ENCODE measurements at regions not wholly inside any gene's neighbourhood (a gene's known extent, or its start where the extent isn't known, plus 50 kb on each side); places are given as distances from the start of the nearest gene placed in this dataset.

GRCh38 chr12:13784504-13784903 lies 196.9 kb downstream of the GRIN2B start:
- POLR2A ChIA-PET = no interaction called here
- no peak for DNase-seq (ENCODE audit: extremely low spot score)
- TF ChIP-seq FOXK2 (IDR thresholded peaks at IDR 0.05) (no peak), ZNF384 (IDR thresholded peaks at IDR 0.05) (no peak), CTBP1 (IDR thresholded peaks at IDR 0.05; ENCODE audit: borderline replicate concordance) (no peak), BHLHE40 (IDR thresholded peaks at IDR 0.05; ENCODE audit: borderline replicate concordance) (no peak), ARNT (IDR thresholded peaks at IDR 0.05) (no peak), L3MBTL2 (conservative IDR thresholded peaks at IDR 0.05) (no peak), TARDBP (IDR thresholded peaks at IDR 0.05) (no peak), NFRKB (IDR thresholded peaks at IDR 0.05) (no peak), FOXM1 (IDR thresholded peaks at IDR 0.05; ENCODE audit: borderline replicate concordance) (no peak), LEF1 (IDR thresholded peaks at IDR 0.05; ENCODE audit: borderline replicate concordance) (no peak), SUZ12 (IDR thresholded peaks at IDR 0.05) (no peak), HDGF (IDR thresholded peaks at IDR 0.05; ENCODE audit: borderline replicate concordance) (no peak), FOXA1 (IDR thresholded peaks at IDR 0.05) (no peak), SP1 (IDR thresholded peaks at IDR 0.05) (no peak), ELF4 (IDR thresholded peaks at IDR 0.05) (no peak)
- TF ChIP-seq, protein P1, sequence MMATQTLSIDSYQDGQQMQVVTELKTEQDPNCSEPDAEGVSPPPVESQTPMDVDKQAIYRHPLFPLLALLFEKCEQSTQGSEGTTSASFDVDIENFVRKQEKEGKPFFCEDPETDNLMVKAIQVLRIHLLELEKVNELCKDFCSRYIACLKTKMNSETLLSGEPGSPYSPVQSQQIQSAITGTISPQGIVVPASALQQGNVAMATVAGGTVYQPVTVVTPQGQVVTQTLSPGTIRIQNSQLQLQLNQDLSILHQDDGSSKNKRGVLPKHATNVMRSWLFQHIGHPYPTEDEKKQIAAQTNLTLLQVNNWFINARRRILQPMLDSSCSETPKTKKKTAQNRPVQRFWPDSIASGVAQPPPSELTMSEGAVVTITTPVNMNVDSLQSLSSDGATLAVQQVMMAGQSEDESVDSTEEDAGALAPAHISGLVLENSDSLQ (IDR thresholded peaks at IDR 0.05) = no peak
- CTCF ChIA-PET = no interaction called here

DNA sequence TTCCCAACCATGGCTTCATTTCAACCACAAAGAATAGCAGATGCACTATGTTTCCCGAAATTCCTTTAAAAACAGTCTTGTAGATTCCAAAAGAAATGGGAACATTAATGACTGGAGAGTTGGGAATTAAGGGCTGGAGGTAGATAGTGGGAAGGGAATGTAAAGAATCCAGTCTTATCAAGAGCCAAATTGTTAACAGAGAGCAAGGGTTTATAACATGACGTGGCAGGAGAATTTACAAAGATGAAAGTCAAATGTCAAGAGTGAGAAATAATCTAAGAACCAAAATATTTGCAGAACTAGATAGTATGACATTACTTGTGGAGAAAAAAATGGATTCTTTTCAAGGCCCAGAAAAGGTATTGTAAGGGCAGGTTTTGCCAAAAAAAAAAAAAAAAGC lies 200.9 kb downstream of the GRIN2B start:
- POLR2A ChIA-PET = no interaction called here
- CTCF ChIA-PET = no interaction called here
- no peak for DNase-seq (ENCODE audit: extremely low spot score)
- TF ChIP-seq ZNF384 (IDR thresholded peaks at IDR 0.05) (no peak), FOXA1 (IDR thresholded peaks at IDR 0.05) (no peak), ELF4 (IDR thresholded peaks at IDR 0.05) (no peak), BHLHE40 (IDR thresholded peaks at IDR 0.05; ENCODE audit: borderline replicate concordance) (no peak), LEF1 (IDR thresholded peaks at IDR 0.05; ENCODE audit: borderline replicate concordance) (no peak), SUZ12 (IDR thresholded peaks at IDR 0.05) (no peak), FOXK2 (IDR thresholded peaks at IDR 0.05) (no peak), HDGF (IDR thresholded peaks at IDR 0.05; ENCODE audit: borderline replicate concordance) (no peak), ARNT (IDR thresholded peaks at IDR 0.05) (no peak), SP1 (IDR thresholded peaks at IDR 0.05) (no peak), FOXM1 (IDR thresholded peaks at IDR 0.05; ENCODE audit: borderline replicate concordance) (no peak), CTBP1 (IDR thresholded peaks at IDR 0.05; ENCODE audit: borderline replicate concordance) (no peak), NFRKB (IDR thresholded peaks at IDR 0.05) (no peak), L3MBTL2 (conservative IDR thresholded peaks at IDR 0.05) (no peak), TARDBP (IDR thresholded peaks at IDR 0.05) (no peak)
- TF ChIP-seq, protein P1 (IDR thresholded peaks at IDR 0.05) = no peak

- no peak for DNase-seq (ENCODE audit: extremely low spot score)
- TF ChIP-seq ZNF384 (IDR thresholded peaks at IDR 0.05) (no peak), L3MBTL2 (conservative IDR thresholded peaks at IDR 0.05) (no peak), TARDBP (IDR thresholded peaks at IDR 0.05) (no peak), BHLHE40 (IDR thresholded peaks at IDR 0.05; ENCODE audit: borderline replicate concordance) (no peak), CTBP1 (IDR thresholded peaks at IDR 0.05; ENCODE audit: borderline replicate concordance) (no peak)
- CTCF ChIA-PET = no interaction called here
- POLR2A ChIA-PET = no interaction called here
Observed at GRCh38 chr12:13777374-13777773, 204.0 kb downstream of the GRIN2B start.

- DNase-seq (ENCODE audit: extremely low spot score) = no peak
- TF ChIP-seq CTBP1 (IDR thresholded peaks at IDR 0.05; ENCODE audit: borderline replicate concordance) (no peak), FOXA1 (IDR thresholded peaks at IDR 0.05) (no peak), ELF4 (IDR thresholded peaks at IDR 0.05) (no peak), L3MBTL2 (conservative IDR thresholded peaks at IDR 0.05) (no peak), TARDBP (IDR thresholded peaks at IDR 0.05) (no peak), ARNT (IDR thresholded peaks at IDR 0.05) (no peak), ZNF384 (IDR thresholded peaks at IDR 0.05) (no peak), SUZ12 (IDR thresholded peaks at IDR 0.05) (no peak)
- TF ChIP-seq, protein P1 (IDR thresholded peaks at IDR 0.05) = no peak
- CTCF ChIA-PET = no interaction called here
Observed at GRCh38 chr12:13772264-13772663, 209.1 kb downstream of the GRIN2B start.

GRCh38 chr12:13770576-13770975 lies 210.8 kb downstream of the GRIN2B start:
- CTCF ChIA-PET = no interaction called here
- POLR2A ChIA-PET = no interaction called here

More at GRCh38 chr12:13772264-13772663, 209.1 kb downstream of the GRIN2B start:
- POLR2A ChIA-PET = no interaction called here

DNA sequence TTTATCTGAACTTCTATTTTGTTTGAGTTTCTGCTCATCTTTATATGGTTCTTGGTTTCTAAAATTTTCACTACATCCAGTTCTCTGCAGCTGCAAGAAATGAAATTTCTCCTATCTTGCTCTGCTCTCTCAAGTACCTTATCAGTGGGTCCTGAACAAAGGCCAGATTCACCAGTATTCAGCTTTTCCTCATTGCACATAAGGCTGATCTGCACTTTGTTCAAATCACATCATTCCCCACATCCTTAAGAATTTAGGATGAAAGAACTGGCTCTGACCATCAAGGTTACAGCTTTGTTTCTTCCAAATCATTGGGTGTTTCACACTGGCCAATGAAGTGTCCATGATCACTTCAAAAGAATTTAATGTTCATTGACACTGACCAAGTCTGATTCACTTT lies 211.4 kb downstream of the GRIN2B start:
- no peak for TF ChIP-seq FOXK2 (IDR thresholded peaks at IDR 0.05)
- no peak for TF ChIP-seq TARDBP (IDR thresholded peaks at IDR 0.05)
- TF ChIP-seq SUZ12 (IDR thresholded peaks at IDR 0.05) = no peak
- TF ChIP-seq BHLHE40 (IDR thresholded peaks at IDR 0.05; ENCODE audit: borderline replicate concordance) = no peak
- no peak for TF ChIP-seq LEF1 (IDR thresholded peaks at IDR 0.05; ENCODE audit: borderline replicate concordance)
- no peak for TF ChIP-seq SP1 (IDR thresholded peaks at IDR 0.05)
- no peak for TF ChIP-seq NFRKB (IDR thresholded peaks at IDR 0.05)
- TF ChIP-seq FOXA1 (IDR thresholded peaks at IDR 0.05) = no peak
- TF ChIP-seq ZNF384 (IDR thresholded peaks at IDR 0.05) = no peak
- TF ChIP-seq ARNT (IDR thresholded peaks at IDR 0.05) = no peak
- TF ChIP-seq CTBP1 (IDR thresholded peaks at IDR 0.05; ENCODE audit: borderline replicate concordance) = no peak
- TF ChIP-seq L3MBTL2 (conservative IDR thresholded peaks at IDR 0.05) = no peak
- TF ChIP-seq ELF4 (IDR thresholded peaks at IDR 0.05) = no peak
- TF ChIP-seq FOXM1 (IDR thresholded peaks at IDR 0.05; ENCODE audit: borderline replicate concordance) = no peak
- TF ChIP-seq, protein P1 (IDR thresholded peaks at IDR 0.05) = no peak
- TF ChIP-seq HDGF (IDR thresholded peaks at IDR 0.05; ENCODE audit: borderline replicate concordance) = no peak
- no peak for DNase-seq (ENCODE audit: extremely low spot score)
- ChIA-PET POLR2A (no interaction called here), CTCF (no interaction called here)

More at GRCh38 chr12:13770576-13770975, 210.8 kb downstream of the GRIN2B start:
- no peak for DNase-seq (ENCODE audit: extremely low spot score)
- TF ChIP-seq HDGF (IDR thresholded peaks at IDR 0.05; ENCODE audit: borderline replicate concordance) = no peak
- no peak for TF ChIP-seq CTBP1 (IDR thresholded peaks at IDR 0.05; ENCODE audit: borderline replicate concordance)

Data from HEK293T (cell line).